Caco-2 (cell line): ENCODE measurements at regions not wholly inside any gene's neighbourhood (a gene's known extent, or its start where the extent isn't known, plus 50 kb on each side); places are given as distances from the start of the nearest gene placed in this dataset.

Experiments used
- BruUV-seq: library from RNA; stranded (reverse); fragments of 400-500 nt; replicated peaks from 2 replicates; lab custom pipeline; 2021; lab: Mats Ljungman, UMichigan
- CTCF ChIA-PET: fragments of 300-600 bp; sonication (Branson Sonifier 250); formaldehyde crosslinking; loops from one replicate; lab custom pipeline; 2022; ENCODE audit warnings: antibody characterized with exemption; lab: Charles Lee
- POLR2A ChIA-PET: fragments of 300-600 bp; sonication (Branson Sonifier 250); formaldehyde crosslinking; loops from one replicate; lab custom pipeline; 2022; ENCODE audit warnings: antibody characterized with exemption; lab: Charles Lee
- DNase-seq, 2 experiments: peaks; one replicate each; pipeline versions ENCODE4 v3.0.0 to v3.0.0-alpha.2; 2020 to 2022
- H3K27me3 ChIP-seq: replicated peaks from 2 replicates; pipeline ENCODE4 v1.6.0; 2011; ENCODE audit warnings: low read length; ENCODE audit not compliant: control insufficient read depth, insufficient read depth
- H3K36me3 ChIP-seq: 2 replicates; pipeline ENCODE4 v1.5.1; 2011; ENCODE audit warnings: low read length; ENCODE audit not compliant: control insufficient read depth, insufficient read depth
- H3K4me1 ChIP-seq: fragments of 250-450 bp; sonication (Bioruptor Pico); 2 replicates; pipeline ENCODE4 v1.5.1; 2020; ENCODE audit warnings: mild to moderate bottlenecking
- H3K4me3 ChIP-seq: 2 replicates; pipeline ENCODE4 v1.5.1; 2011; ENCODE audit warnings: low read depth, mild to moderate bottlenecking, control low read depth, low read length
- H3K9me3 ChIP-seq: fragments of 250-450 bp; sonication (Bioruptor Pico); 2 replicates; pipeline ENCODE4 v1.5.1; 2020; ENCODE audit warnings: mild to moderate bottlenecking, moderate library complexity
- H3K27ac Mint-ChIP-seq: one replicate; pipeline ENCODE4 v1.8.0; 2022; ENCODE audit warnings: mixed read lengths; ENCODE audit not compliant: unreplicated experiment
- H3K27me3 Mint-ChIP-seq: one replicate; pipeline ENCODE4 v1.8.0; 2022; ENCODE audit warnings: mixed read lengths; ENCODE audit not compliant: insufficient read depth, unreplicated experiment
- H3K36me3 Mint-ChIP-seq: one replicate; pipeline ENCODE4 v1.8.0; 2022; ENCODE audit warnings: mild to moderate bottlenecking, mixed read lengths; ENCODE audit not compliant: insufficient read depth, unreplicated experiment
- H3K4me1 Mint-ChIP-seq: one replicate; pipeline ENCODE4 v1.8.0; 2022; ENCODE audit warnings: low read depth, mixed read lengths; ENCODE audit not compliant: unreplicated experiment
- H3K4me3 Mint-ChIP-seq: one replicate; pipeline ENCODE4 v1.8.0; 2022; ENCODE audit warnings: mild to moderate bottlenecking, moderate library complexity, mixed read lengths; ENCODE audit not compliant: unreplicated experiment
- H3K9me3 Mint-ChIP-seq: one replicate; pipeline ENCODE4 v1.8.0; 2022; ENCODE audit warnings: mixed read lengths; ENCODE audit not compliant: unreplicated experiment
- CTCF ChIP-seq, 2 experiments: fragments of 200-600 bp in 1 of 2; IDR thresholded peaks; 1 replicate in 1 of 2; 2 replicates in 1 of 2; pipeline versions ENCODE4 v1.5.1 to v1.8.0; 2011 to 2022; ENCODE audit warnings: antibody characterized with exemption in 1 of 2, control low read depth in 1 of 2, inconsistent platforms in 1 of 2, low read depth in 1 of 2, low read length in 1 of 2, mild to moderate bottlenecking in 1 of 2, moderate library complexity in 1 of 2; ENCODE audit not compliant: insufficient read depth in 1 of 2, severe bottlenecking in 1 of 2, unreplicated experiment in 1 of 2
- intact Hi-C: fragments of 100-400 bp; cut with micrococcal nuclease; formaldehyde crosslinking; loops from one replicate; pipeline ENCODE4 v1.10.0; 2022; ENCODE audit not compliant: unreplicated experiment

GRCh38 chr7:46440186-46440585 is 519.1 kb upstream of the IGFBP3 start:
- Mint-ChIP-seq H3K27ac (no peak overlapping the region), H3K27me3 (peaks cover 2% of the 10 kb centered on the region), H3K36me3 (no peaks in the 10 kb centered on the region), H3K9me3 (peaks cover 12% of the 10 kb centered on the region), H3K4me3 (no peak overlapping the region), H3K4me1 (no peaks in the 10 kb centered on the region)
- Histone ChIP-seq H3K27me3 (no peaks in the 10 kb centered on the region), H3K9me3 (peaks cover 8% of the 10 kb centered on the region; the same call in 1 of the 2 replicates), H3K4me3 (no peak overlapping the region), H3K36me3 (no peaks in the 10 kb centered on the region), H3K4me1 (no peaks in the 10 kb centered on the region)
- intact Hi-C loops = no loop called here
- CTCF ChIA-PET = no interaction called here
- POLR2A ChIA-PET = no interaction called here
- BruUV-seq = no TSS peak
- TF ChIP-seq CTCF (IDR thresholded peaks at IDR 0.05; ENCODE audit: insufficient read depth in 1 of 2, low read depth in 1 of 2, low read length in 1 of 2, severe bottlenecking in 1 of 2, unreplicated experiment in 1 of 2) = no peak
- no peak for DNase-seq

- no peaks in the 10 kb centered on the region for H3K36me3 ChIP-seq
- BruUV-seq = no TSS peak
- Mint-ChIP-seq H3K4me1 (no peaks in the 10 kb centered on the region), H3K36me3 (no peaks in the 10 kb centered on the region), H3K27me3 (no peaks in the 10 kb centered on the region), H3K9me3 (peaks cover 12% of the 10 kb centered on the region), H3K27ac (no peak overlapping the region), H3K4me3 (no peak overlapping the region)
- H3K27me3 ChIP-seq = no peaks in the 10 kb centered on the region; the same call in 1 of the 2 replicates
- no peak for DNase-seq
- POLR2A ChIA-PET = no interaction called here
- CTCF ChIA-PET = no interaction called here
- H3K4me1 ChIP-seq = no peaks in the 10 kb centered on the region
- peaks cover 8% of the 10 kb centered on the region; the same call in 1 of the 2 replicates for H3K9me3 ChIP-seq
- no peak overlapping the region for H3K4me3 ChIP-seq
- intact Hi-C loops = loop anchor here (10.0 kb wide), 1 partner anchor 58 kb away; no protein-coding TSS in a partner anchor
- TF ChIP-seq CTCF (IDR thresholded peaks at IDR 0.05; ENCODE audit: insufficient read depth in 1 of 2, low read depth in 1 of 2, low read length in 1 of 2, severe bottlenecking in 1 of 2, unreplicated experiment in 1 of 2) = no peak
Measured at GRCh38 chr7:46432708-46433107, 511.6 kb upstream of the IGFBP3 start.

GRCh38 chr7:46428295-46428694 is 507.2 kb upstream of the IGFBP3 start:
- H3K27me3 Mint-ChIP-seq = peaks cover 3% of the 10 kb centered on the region
- H3K9me3 Mint-ChIP-seq = no peaks in the 10 kb centered on the region
- ChIA-PET POLR2A (no interaction called here), CTCF (no interaction called here)
- TF ChIP-seq CTCF (IDR thresholded peaks at IDR 0.05; ENCODE audit: insufficient read depth in 1 of 2, low read depth in 1 of 2, low read length in 1 of 2, severe bottlenecking in 1 of 2, unreplicated experiment in 1 of 2) = no peak
- DNase-seq = no peak
- H3K4me3 ChIP-seq = no peak overlapping the region
- no peaks in the 10 kb centered on the region for H3K36me3 ChIP-seq
- H3K27me3 ChIP-seq = no peaks in the 10 kb centered on the region; the same call in 1 of the 2 replicates
- intact Hi-C loops = no loop called here
- no peaks in the 10 kb centered on the region for H3K4me1 Mint-ChIP-seq
- H3K36me3 Mint-ChIP-seq = no peaks in the 10 kb centered on the region
- BruUV-seq = no TSS peak
- H3K4me1 ChIP-seq = no peaks in the 10 kb centered on the region
- no peak overlapping the region for H3K4me3 Mint-ChIP-seq
- H3K27ac Mint-ChIP-seq = no peak overlapping the region
- H3K9me3 ChIP-seq = no peaks in the 10 kb centered on the region
